BE2C (cell line): ENCODE measurements at regions not wholly inside any gene's neighbourhood (a gene's known extent, or its start where the extent isn't known, plus 50 kb on each side); places are given as distances from the start of the nearest gene placed in this dataset.
"Not testable (repeated sequence)": the region's sequence is repeated elsewhere in the genome, so short reads cannot be mapped to it uniquely, and the experiment has no call there.

Source experiments
- DNase-seq: peaks from one replicate; pipeline ENCODE4 v3.0.0-alpha.2; 2020
- H3K27me3 ChIP-seq: fragments of 250-450 bp; sonication (Bioruptor Pico); 2 replicates; pipeline ENCODE4 v1.5.1; 2020; ENCODE audit warnings: mild to moderate bottlenecking
- H3K36me3 ChIP-seq: fragments of 250-450 bp; sonication (Bioruptor Pico); 2 replicates; pipeline ENCODE4 v1.5.1; 2020; ENCODE audit warnings: mild to moderate bottlenecking
- H3K4me1 ChIP-seq: fragments of 250-450 bp; sonication (Bioruptor Pico); 2 replicates; pipeline ENCODE4 v1.5.1; 2020
- H3K4me3 ChIP-seq: 2 replicates; pipeline ENCODE4 v1.5.1; 2011; ENCODE audit warnings: low read depth, low read length
- H3K9me3 ChIP-seq: fragments of 250-450 bp; sonication (Bioruptor Pico); 2 replicates; pipeline ENCODE4 v1.5.1; 2020
- CTCF ChIP-seq: IDR thresholded peaks from 2 replicates; pipeline ENCODE4 v1.5.1; 2012; ENCODE audit warnings: mild to moderate bottlenecking, low read depth, low read length

- DNase-seq: no peak
- Histone ChIP-seq H3K4me1 (no peaks in the 10 kb centered on the region), H3K36me3 (no peaks in the 10 kb centered on the region), H3K4me3 (no peak overlapping the region), H3K27me3 (peaks cover 6% of the 10 kb centered on the region; the same call in 1 of the 2 replicates), H3K9me3 (no peaks in the 10 kb centered on the region)
- no peak for TF ChIP-seq CTCF
Measured at GRCh38 chr16:58850678-58851020, 116.5 kb upstream of the GOT2 start.

- TF ChIP-seq CTCF: no peak
Measured at GRCh38 chr16:58850019-58850677, 116.0 kb upstream of the GOT2 start.

GRCh38 chr16:58848662-58849002 is 114.5 kb upstream of the GOT2 start:
- Histone ChIP-seq H3K27me3 (peaks cover 5% of the 10 kb centered on the region; the same call in 1 of the 2 replicates), H3K36me3 (no peaks in the 10 kb centered on the region)

More at GRCh38 chr16:58850019-58850677, 116.0 kb upstream of the GOT2 start:
- no peak overlapping the region for H3K4me3 ChIP-seq
- H3K9me3 ChIP-seq: no peaks in the 10 kb centered on the region
- H3K36me3 ChIP-seq: no peaks in the 10 kb centered on the region
- H3K4me1 ChIP-seq: no peaks in the 10 kb centered on the region
- peaks cover 6% of the 10 kb centered on the region; the same call in 1 of the 2 replicates for H3K27me3 ChIP-seq
- no peak for DNase-seq

GRCh38 chr16:58847902-58848661 is 114.0 kb upstream of the GOT2 start:
- Histone ChIP-seq H3K36me3 (no peaks in the 10 kb centered on the region), H3K9me3 (no peaks in the 10 kb centered on the region), H3K27me3 (no peaks in the 10 kb centered on the region), H3K4me3 (no peak overlapping the region), H3K4me1 (no peaks in the 10 kb centered on the region)
- DNase-seq: no peak
- no peak for TF ChIP-seq CTCF

More at GRCh38 chr16:58848662-58849002, 114.5 kb upstream of the GOT2 start:
- Histone ChIP-seq H3K4me1 (no peaks in the 10 kb centered on the region), H3K9me3 (no peaks in the 10 kb centered on the region), H3K4me3 (no peak overlapping the region)
- no peak for DNase-seq
- no peak for TF ChIP-seq CTCF

GRCh38 chr16:58846226-58846625 is 112.1 kb upstream of the GOT2 start:
- H3K36me3 ChIP-seq, H3K9me3 ChIP-seq, H3K27me3 ChIP-seq, DNase-seq, H3K4me1 ChIP-seq, H3K4me3 ChIP-seq: not testable (repeated sequence)

GRCh38 chr16:58843675-58844074 is 109.6 kb upstream of the GOT2 start:
- no peaks in the 10 kb centered on the region for H3K27me3 ChIP-seq
- peak; percentile 24; the same call in 1 of the 2 replicates for TF ChIP-seq CTCF
- H3K9me3 ChIP-seq: no peaks in the 10 kb centered on the region
- H3K36me3 ChIP-seq: no peaks in the 10 kb centered on the region
- no peak overlapping the region for H3K4me3 ChIP-seq
- H3K4me1 ChIP-seq: no peaks in the 10 kb centered on the region
- no peak for DNase-seq
